GM10266 (cell line): ENCODE measurements at regions not wholly inside any gene's neighbourhood (a gene's known extent, or its start where the extent isn't known, plus 50 kb on each side); places are given as distances from the start of the nearest gene placed in this dataset.

Experiments
- DNase-seq: peaks from one replicate; pipeline ENCODE4 v3.0.0; 2012; ENCODE audit errors: extremely low spot score
- TF ChIP-seq, protein P1 (sequence below): IDR thresholded peaks from 2 replicates; pipeline ENCODE4 v1.5.1; 2012; ENCODE audit warnings: mild to moderate bottlenecking, low read depth; ENCODE audit not compliant: control insufficient read depth, insufficient read depth; ENCODE audit errors: missing control alignments

GRCh38 chr15:70602834-70603560, 160.4 kb downstream of the UACA start:
- DNase-seq: no peak
- TF ChIP-seq, protein P1, sequence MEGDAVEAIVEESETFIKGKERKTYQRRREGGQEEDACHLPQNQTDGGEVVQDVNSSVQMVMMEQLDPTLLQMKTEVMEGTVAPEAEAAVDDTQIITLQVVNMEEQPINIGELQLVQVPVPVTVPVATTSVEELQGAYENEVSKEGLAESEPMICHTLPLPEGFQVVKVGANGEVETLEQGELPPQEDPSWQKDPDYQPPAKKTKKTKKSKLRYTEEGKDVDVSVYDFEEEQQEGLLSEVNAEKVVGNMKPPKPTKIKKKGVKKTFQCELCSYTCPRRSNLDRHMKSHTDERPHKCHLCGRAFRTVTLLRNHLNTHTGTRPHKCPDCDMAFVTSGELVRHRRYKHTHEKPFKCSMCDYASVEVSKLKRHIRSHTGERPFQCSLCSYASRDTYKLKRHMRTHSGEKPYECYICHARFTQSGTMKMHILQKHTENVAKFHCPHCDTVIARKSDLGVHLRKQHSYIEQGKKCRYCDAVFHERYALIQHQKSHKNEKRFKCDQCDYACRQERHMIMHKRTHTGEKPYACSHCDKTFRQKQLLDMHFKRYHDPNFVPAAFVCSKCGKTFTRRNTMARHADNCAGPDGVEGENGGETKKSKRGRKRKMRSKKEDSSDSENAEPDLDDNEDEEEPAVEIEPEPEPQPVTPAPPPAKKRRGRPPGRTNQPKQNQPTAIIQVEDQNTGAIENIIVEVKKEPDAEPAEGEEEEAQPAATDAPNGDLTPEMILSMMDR: no peak

- DNase-seq: no peak
- TF ChIP-seq, protein P1: no peak
Measured at GRCh38 chr15:70602281-70602680, 161.1 kb downstream of the UACA start.

- TF ChIP-seq, protein P1: no peak
- DNase-seq: no peak
Measured at GRCh38 chr15:70597945-70598344, 165.4 kb downstream of the UACA start.

- no peak for DNase-seq
- TF ChIP-seq, protein P1: no peak
Measured at GRCh38 chr15:70597056-70597603, 166.2 kb downstream of the UACA start.

- TF ChIP-seq, protein P1: no peak
- DNase-seq: no peak
Measured at GRCh38 chr15:70596354-70597055, 166.9 kb downstream of the UACA start.

GRCh38 chr15:70593795-70594194, 169.6 kb downstream of the UACA start:
- TF ChIP-seq, protein P1: no peak
- no peak for DNase-seq

GRCh38 chr15:70589728-70590127, 173.6 kb downstream of the UACA start:
- no peak for DNase-seq

More at GRCh38 chr15:70589728-70590127, 173.6 kb downstream of the UACA start:
- TF ChIP-seq, protein P1: no peak
